ENCODE measurements at regions not wholly inside any gene's neighbourhood (a gene's known extent, or its start where the extent isn't known, plus 50 kb on each side); places are given as distances from the start of the nearest gene placed in this dataset.
A peak's percentile ranks its signal among the peaks of the same experiment; 100 is the strongest.

- H3K4me3 ChIP-seq (replicated peaks in 1 of 2; ENCODE audit: low read depth in 2 of 2, low read length in 2 of 2): no peak overlapping the region
- no peak for DNase-seq (ENCODE audit: low read depth in 2 of 2)
- TF ChIP-seq CTCF (IDR thresholded peaks at IDR 0.05; ENCODE audit: low read depth, low read length): no peak
Measured at GRCh38 chr22:44438056-44438455, 60.0 kb downstream of the RTL6 start.

- H3K4me3 ChIP-seq (replicated peaks in 1 of 2; ENCODE audit: low read depth in 2 of 2, low read length in 2 of 2): no peak overlapping the region
- no peak for TF ChIP-seq CTCF (IDR thresholded peaks at IDR 0.05; ENCODE audit: low read depth, low read length)
- DNase-seq (ENCODE audit: low read depth in 2 of 2): peak; percentile 21 to 49
Measured at GRCh38 chr22:44437216-44438055, 60.6 kb downstream of the RTL6 start.

- DNase-seq (ENCODE audit: low read depth in 2 of 2): no peak
- TF ChIP-seq CTCF (IDR thresholded peaks at IDR 0.05; ENCODE audit: low read depth, low read length): no peak
- H3K4me3 ChIP-seq (replicated peaks in 1 of 2; ENCODE audit: low read depth in 2 of 2, low read length in 2 of 2): no peak overlapping the region
Measured at GRCh38 chr22:44436736-44437135, 61.3 kb downstream of the RTL6 start.

- no peak overlapping the region for H3K4me3 ChIP-seq (replicated peaks in 1 of 2; ENCODE audit: low read depth in 2 of 2, low read length in 2 of 2)
- no peak for DNase-seq (ENCODE audit: low read depth in 2 of 2)
- no peak for TF ChIP-seq CTCF (IDR thresholded peaks at IDR 0.05; ENCODE audit: low read depth, low read length)
Measured at GRCh38 chr22:44431256-44431655, 66.8 kb downstream of the RTL6 start.

- H3K4me3 ChIP-seq (replicated peaks in 1 of 2; ENCODE audit: low read depth in 2 of 2, low read length in 2 of 2): no peak overlapping the region
Measured at GRCh38 chr22:44430716-44431115, 67.3 kb downstream of the RTL6 start.

GRCh38 chr22:44429941-44430587, 68.0 kb downstream of the RTL6 start:
- H3K4me3 ChIP-seq (replicated peaks in 1 of 2; ENCODE audit: low read depth in 2 of 2, low read length in 2 of 2): no peak overlapping the region
- DNase-seq (ENCODE audit: low read depth in 2 of 2): no peak
- no peak for TF ChIP-seq CTCF (IDR thresholded peaks at IDR 0.05; ENCODE audit: low read depth, low read length)

More at GRCh38 chr22:44430716-44431115, 67.3 kb downstream of the RTL6 start:
- DNase-seq (ENCODE audit: low read depth in 2 of 2): no peak
- TF ChIP-seq CTCF (IDR thresholded peaks at IDR 0.05; ENCODE audit: low read depth, low read length): no peak

Data from cardiac fibroblast (primary cell).